ENCODE measurements at regions not wholly inside any gene's neighbourhood (a gene's known extent, or its start where the extent isn't known, plus 50 kb on each side); places are given as distances from the start of the nearest gene placed in this dataset.
"Not testable (repeated sequence)": the region's sequence is repeated elsewhere in the genome, so short reads cannot be mapped to it uniquely, and the experiment has no call there.

DNA sequence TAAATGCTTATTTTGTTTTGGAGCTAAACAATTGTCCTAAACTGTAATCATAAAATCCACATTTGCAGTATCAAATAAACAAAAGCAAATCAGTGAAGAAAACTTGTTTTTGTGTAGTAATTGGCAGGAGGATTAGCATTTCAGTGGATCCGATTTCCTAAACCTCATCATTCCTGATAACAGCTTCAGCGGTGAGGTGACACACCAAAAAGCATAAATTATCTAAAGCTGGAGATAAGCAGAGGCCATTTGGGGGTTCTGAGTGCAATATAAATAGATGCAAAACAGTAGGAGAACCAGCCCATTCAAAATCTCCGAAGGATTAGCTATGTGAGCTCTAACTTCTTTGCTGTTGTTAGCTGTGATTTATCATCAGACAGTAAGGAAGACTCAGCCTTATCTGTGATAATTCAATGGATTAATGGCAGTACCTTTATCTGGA is 235.8 kb downstream of the EPHA7 start:
- no peak for DNase-seq

DNA sequence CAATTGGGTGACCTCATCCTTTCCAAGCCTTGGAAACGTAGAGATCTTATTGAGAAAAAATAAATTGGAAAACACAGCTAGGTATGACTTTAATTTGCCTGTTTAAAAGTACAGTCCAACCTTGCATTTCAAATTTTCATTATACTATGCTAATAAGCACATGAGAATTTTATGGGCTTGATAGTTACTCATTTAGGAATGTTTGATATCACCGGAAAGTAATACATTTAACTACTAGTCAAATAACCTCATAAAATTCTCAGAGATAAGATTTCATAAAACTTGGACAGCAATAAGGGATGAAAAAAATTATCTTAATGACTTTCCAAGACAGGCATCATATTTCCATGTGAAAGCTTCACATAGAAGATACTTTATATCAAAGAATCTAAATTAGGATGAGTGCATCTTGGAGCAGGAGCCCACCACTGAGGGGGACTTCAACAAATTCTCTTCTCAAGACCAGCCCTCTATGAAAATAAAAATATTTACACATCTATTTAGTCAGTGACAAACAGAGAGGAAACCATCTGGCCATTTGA is 236.3 kb downstream of the EPHA7 start:
- no peak for DNase-seq

DNA sequence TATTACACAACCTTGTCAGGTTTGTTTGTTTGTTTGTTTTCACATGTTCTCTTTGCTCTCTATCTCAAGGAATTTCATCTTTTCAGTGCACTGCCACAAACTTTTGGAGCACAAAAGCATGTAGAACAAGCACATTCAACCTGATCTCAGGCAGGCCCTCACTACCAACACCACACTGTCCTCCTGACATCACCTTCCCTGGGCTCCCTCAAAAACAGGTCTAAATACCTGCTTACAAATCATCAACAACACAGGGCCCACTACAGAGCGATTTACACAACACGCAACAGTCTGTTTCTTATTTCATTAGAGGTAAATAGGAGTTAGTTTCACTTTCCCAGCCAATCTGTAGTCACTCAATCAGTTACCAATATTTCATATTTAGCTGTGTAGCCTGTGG is 241.4 kb downstream of the EPHA7 start:
- DNase-seq = no peak

DNA sequence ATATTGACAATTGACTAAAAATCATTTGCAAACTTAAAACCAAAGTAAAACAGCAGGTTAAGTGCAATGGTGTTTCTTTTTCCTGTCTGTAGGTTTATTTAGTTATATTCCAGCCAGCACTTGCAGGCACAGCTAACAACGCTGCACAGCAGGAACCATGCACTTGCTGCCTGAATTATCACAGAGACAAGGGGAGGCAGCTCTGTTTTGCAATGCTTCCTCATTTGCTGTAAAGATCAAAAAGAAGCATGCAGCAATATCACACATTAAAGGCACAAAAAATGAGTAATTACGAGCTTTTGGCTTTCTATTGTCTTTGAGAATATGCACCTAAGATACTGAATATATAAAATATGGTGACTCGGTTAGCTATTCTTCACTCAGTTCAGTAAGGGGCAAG is 241.9 kb downstream of the EPHA7 start:
- no peak for DNase-seq

DNA sequence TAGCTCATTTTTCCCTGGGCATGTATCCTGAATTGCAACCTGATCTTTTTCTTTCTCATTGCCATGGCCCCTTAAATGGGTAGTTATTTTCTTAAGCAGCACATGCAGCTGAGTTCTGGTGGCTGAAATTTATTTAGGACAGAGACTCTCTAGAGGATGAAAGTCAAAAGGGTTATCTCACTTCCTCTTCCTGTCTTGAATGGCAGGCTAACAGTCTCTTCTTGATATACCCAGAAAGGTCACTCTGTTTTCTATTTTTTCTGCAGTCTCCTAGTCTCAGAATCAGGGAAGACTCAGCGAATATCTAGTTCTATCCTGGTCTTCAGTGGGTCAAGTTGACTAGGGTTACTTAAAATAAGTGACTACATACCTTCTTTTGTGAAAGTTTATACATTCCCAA is 243.3 kb downstream of the EPHA7 start:
- DNase-seq = no peak

DNA sequence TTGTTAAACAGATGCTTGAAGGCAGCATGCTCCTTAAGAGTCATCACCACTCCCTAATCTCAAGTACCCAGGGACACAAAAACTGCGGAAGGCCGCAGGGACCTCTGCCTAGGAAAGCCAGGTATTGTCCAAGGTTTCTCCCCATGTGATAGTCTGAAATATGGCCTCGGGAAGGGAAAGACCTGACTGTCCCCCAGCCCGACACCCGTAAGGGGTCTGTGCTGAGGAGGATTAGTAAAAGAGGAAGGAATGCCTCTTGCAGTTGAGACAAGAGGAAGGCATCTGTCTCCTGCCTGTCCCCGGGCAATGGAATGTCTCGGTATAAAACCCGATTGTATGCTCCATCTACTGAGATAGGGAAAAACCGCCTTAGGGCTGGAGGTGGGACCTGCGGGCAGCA is 245.8 kb downstream of the EPHA7 start:
- DNase-seq = not testable (repeated sequence)

DNA sequence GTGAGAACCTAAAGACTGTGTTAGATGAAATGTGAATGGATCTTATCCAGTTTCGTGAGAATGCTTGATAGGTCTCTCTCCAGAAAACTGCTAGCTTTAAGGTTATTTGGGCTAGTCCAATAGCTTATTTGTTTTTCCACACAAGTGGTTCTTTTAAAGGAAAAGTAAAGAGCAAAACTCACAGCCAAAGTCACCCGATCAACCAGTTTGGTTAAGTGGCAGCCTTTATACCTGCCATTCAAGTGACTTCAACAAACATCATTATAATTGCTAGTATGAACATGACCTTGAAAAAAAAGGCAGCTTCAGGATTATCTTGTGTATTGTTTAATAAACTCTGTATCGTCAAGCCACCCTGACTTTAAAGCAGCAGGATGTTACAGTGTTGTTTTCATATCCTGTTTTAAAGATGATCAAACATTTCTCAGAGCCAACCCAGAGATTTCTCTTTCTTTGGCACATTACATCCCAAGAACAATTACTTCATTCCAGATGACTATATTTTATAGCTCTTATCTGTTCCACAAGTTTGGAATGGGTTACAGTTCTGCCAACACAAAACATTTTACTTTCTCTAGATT is 253.4 kb downstream of the EPHA7 start:
- DNase-seq = no peak

DNA sequence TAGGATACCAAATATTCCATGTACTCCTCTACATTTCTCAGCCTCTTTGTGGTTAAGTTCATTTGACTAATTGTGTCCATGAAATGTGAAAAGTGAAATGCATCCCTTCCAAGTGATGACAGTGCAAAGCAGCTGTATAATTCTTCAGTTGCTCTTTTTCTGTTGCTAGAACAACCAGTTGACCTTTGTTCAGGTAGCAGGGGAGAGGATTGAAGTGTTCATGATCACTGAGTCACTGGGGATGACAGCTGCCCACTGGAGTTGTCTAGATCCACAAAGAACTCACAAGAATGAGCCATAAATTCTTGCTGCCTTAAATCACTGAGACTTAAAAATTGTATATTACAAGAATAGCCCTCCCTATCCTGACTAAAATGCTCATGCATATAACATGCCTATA is 254.6 kb downstream of the EPHA7 start:
- no peak for DNase-seq

DNA sequence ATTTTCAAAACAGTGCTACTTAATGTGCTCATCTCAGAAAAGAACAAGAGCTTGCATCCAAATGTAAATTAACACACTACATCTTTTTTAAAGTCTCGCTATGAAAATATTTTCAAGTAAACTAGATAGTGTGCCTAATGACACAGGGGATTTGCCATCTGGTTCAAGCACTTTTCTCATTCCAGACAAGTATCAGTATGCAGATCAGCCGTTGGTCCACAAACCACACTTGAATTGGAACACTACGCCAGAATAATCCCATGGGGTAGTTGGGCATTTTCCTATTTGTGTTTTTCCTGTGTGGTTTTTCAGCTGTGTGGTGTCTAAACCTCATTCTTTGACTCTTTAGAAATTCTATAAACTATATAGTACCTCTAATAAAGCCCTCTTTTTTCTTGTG is 256.2 kb downstream of the EPHA7 start:
- DNase-seq = no peak

DNA sequence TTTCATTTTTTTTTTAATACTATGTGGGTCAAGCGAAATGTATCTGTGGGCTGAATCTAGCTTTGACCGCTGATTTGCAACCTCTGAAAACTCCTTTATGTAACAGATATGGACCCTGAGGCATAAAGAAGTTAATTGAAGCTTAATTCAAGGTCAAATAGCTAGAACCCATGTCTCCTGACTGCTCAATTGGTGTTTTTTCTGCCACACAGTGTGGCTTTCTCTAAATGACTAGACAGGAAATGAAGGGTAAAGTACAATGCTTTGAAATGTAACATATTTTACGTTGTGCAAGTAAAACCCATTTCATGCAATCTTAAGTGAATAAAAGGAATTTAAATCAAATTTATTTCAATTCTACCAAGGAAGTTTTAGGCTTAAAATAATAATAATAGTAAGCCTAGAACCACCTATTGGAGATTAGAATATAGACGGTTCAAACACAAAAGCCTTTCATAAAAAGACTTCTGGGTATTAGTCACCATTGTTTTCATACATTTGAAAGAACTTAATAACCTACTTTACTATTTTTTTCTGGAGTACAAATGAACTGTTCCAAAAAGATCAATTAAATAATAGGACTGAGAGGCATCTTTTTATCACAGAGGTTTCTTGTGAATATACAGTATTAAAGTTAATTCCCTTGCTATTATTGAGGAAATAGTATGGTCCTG is 279.8 kb downstream of the EPHA7 start:
- no peak for DNase-seq

DNA sequence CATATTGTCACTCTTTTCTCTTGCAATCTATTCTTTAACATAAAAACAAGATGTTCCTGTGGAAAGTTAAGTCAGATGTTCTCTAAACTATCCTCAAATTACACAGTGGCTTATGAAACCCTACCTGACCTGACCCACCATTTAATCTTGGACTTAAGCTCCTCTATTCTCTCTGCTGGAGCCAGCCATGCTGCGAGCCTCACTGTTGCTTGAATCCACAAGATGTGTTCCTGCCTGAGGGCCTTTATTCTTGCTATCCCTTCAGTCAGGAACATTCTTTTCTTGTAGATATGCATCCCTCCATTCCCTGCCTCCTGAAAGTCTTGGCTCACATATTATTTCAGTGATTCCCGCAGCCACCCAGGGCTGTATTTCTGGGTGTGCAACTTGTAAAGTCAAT is 283.2 kb downstream of the EPHA7 start:
- no peak for DNase-seq

DNA sequence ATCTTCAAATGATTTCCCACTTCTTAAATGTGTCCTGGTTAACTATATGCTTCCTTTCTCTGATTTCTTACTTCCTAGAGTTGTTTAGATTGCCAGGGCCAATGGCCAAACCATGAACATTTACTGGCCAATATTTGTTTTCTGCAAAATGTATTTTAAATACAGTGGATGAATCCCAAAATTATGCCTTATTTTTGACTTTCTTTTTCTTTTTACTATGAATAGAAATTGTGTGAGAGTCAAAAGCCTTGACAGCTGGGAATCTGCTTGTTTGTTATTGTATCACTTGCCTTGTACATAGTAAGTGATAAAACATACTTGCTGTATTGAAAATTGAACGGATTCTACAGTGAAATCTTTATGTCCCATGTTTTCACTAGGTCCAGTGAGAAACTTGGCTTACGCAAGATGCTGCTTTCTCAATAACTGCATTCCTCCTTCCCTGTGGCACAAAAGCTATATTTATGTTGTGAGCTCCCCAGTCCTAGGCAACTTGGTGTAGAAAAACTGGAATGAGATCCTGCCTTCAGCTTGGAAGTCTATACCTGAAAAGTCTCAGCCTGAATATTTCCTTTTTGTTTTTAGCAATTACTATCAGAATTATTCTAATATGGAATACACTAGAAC is 295.2 kb downstream of the EPHA7 start:
- no peak for DNase-seq

DNA sequence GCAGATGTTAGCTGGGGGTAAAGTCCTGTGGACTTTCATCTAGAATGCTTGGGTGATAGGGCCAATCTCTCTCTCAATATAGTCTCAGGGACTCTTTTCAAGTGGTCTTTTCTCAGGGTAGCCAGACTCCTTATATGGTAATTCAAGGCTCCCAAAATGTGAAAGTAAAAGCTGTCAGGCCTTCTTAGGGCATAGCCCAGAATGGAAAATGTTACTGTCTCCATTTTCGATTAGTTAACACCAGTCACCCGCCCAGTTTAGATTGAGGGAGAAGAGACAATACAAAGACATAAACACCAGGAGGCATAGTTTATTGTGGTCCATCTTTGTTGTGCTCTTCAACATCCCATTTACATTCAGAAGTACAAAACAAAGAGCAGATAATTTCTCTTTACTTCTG is 295.8 kb downstream of the EPHA7 start:
- no peak for DNase-seq

DNA sequence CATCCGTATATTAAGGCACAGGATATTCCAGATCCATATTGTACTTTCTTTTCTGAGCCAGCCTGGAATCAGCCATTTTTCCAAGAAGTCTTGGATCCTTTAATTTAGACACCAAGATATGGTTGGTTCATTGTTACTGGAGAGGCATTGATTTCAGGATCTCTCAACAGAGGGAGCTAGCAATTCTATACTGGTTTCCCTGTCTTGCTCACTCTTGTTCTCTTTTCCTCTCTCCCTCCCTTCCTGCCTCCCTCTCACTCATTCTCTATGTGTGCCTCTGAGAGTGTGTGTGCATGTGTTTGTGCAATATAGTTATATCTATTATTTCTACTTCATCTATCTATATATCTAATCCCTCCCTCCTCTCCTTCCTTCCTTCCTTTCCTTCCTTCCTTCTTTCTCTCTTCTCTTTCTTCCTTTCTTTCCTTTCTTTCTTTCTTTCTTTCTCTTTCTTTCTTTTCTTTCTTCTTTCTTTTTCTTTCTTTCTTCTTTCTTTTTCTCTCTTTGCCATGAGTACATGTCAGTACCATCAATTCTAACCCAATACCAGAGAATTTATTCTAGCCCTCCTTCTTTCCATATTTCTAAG is 299.1 kb downstream of the EPHA7 start:
- DNase-seq = no peak

DNA sequence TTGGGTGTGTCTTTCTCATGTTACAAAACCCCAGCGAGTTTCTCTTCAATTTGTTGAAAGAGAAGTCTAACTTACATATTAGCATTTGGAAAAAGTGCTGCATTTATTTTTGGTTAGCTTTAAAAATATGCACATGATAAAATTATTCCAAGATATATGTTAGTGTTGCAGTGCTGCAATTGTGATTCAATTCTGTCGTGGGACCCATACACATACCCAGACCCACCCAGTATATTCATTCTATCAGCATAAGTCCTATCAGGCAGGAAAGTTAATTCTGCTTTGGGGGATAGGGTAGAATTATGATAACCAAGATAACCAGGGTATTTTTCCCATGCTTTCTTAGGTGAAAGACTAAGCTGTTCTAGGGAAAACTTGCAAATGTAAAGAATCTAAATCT is 313.5 kb downstream of the EPHA7 start:
- no peak for DNase-seq

DNA sequence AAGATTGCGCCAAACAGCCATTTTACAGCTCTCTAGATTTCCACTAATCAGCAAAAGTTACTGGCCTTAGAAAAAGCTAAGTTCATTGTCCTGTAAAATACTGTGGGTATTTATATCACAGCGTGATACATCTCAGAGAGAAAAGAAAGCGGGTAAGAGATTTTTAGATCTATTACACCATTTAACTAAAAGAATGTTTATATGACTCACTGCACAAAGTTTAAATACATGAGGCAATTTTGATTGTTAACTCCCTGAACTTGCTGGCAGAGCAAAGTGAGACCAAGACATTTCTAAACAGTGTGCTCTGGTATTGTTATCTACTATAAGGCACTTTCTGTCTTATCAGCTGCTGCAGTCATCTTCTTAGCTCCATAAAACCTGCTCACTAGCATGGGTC is 314.3 kb downstream of the EPHA7 start:
- no peak for DNase-seq

DNA sequence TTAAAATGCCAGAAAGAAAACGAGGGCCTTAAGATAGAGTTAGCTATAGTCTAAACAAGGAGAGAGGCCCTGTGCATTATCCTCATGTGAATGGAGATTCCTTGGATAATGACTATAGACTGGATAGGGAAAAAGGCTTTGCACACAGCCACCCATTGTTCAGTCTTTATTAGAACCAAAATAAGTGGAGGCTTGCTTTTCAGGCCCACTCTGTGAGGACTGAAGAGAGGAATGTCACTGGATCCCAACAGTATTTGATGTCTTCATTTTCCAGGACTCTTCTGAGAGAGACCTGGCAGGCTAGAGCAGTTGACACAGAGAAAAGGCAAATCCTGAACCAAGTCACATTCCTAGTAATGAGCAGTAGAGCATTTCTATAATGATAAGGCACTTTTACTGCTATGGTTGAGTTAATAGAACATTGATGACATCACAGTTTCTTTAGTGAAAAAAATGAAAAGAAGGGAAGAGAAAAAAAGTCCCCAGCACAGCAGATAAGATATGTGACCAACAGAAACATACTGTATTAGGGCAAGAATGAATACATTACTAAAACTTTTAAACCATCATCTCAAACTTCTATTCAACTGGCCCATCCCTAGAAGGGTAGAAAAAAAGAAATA is 315.1 kb downstream of the EPHA7 start:
- DNase-seq = no peak

DNA sequence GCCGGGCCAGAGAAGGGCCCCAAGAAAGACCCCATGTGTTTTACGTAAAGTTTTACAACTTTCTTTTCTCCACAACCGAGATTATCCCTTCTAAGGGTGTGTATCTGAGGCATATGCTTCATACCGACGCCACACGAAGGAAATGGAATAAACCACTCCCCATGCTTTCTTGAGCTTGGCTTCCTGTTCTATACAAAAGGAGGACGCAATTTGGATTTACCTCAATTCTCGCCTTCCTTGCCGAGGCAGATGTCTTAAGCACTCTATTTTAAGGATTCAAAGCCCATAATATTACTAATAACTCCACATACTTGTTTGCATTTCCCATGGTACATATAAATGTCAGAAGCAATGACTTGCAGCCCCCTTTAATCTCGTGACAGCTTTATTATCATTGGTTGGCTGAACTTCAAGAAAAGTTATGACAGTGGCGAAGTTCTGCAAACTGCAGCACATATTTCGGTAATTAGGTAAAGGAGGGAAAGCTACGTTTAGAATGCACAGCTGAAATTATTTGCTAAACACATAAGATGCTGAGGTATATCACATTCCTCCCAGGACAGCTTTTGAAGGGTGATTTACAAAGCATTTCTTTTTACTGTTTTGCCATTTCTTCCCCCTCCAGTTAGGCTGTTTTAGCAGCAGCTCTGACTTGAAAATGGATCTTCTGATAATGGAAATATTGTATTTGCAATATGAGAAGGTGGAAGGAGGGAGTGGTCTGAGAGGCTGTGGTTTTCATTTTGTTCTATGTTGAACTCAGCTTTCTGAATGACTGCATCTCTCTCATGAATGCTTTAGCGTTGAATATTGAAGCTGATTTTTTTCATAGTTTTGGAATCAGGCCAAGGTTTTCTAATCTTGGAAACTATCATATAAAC is 330.5 kb downstream of the EPHA7 start:
- no peak for DNase-seq

DNA sequence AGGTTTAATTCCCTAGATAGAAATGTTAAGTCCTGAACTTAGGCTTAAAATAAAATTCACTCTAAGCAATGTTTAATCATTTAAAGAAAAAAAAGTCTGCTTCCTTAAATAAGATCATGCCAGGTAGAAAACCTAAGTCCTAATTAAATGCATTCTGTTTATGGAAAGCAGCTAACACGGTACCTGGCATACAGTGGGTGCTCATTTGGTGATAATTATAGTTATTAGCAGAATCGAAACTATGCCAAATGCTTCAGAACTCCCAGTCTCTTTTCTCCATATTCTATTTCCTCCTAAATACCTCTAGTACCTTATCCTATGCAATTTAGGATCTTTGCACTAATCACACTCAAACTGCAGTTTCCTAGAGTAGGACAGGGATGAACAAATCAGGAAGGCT is 331.8 kb downstream of the EPHA7 start:
- DNase-seq = no peak

DNA sequence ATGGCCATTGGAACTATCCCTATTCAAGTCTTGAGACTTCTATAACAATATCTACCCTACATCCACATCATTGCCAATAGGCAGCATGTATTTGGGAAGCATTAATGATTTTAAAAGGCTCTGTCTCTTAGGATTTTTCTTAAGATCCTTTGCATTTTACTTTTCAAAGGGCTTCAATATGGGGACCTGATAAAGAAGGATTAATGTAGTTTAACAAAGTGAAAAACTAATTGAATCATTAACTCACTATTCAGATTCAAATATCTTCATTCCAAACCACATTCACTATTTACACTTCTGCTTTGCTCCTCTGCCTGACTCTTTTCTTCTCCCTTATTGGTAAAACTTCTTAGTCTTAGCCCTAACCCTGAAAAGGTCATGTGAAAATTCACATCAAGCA is 333.0 kb downstream of the EPHA7 start:
- DNase-seq = no peak

DNA sequence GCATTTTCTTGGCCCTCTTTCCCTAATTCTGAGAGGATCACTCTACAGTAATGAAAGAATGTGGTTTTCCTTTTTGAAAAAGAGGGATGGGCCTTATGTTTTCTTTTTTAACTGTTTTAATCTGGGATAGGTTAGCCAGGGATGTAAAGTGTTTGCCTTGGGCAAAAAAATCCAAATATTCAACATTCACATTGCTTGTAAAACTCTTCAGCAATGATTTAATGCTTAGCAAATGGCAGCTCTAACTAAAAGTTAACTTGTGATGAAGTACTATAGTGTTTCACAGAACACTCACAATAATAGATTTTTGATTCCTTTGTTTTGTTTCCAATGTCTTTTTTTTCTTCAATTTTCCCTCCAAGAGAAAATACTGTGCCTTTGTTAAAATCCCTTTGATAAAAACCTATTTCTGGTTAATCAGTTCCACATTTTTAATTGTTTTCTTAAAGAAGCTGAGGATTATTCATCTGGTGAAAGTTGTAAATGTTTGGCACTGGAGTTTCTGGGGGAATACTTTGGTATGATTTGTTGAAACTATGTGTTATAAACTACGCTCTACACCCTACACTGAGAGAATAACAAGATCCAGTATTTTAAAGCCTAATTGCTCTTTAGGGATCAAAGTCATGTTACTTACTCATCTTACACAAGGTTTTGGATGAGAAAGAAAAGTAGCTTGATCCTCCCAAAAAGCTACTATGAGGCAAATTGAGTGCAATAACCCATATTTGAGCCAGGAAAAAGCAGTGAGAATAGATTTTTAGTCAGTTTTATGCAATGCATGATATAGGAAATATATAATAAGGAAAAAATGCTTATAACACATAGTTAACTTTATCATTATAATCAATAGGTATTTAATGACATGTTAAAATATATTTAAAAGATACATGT is 335.8 kb downstream of the EPHA7 start:
- DNase-seq = no peak
